Activated T-cell treated with anti-CD3 and anti-CD28 coated beads for 4 hours (primary cell): ENCODE measurements at regions not wholly inside any gene's neighbourhood (a gene's known extent, or its start where the extent isn't known, plus 50 kb on each side); places are given as distances from the start of the nearest gene placed in this dataset.

Experiments used
- DNase-seq: peaks from one replicate; pipeline ENCODE4 v3.0.0-alpha.2; 2020

DNA sequence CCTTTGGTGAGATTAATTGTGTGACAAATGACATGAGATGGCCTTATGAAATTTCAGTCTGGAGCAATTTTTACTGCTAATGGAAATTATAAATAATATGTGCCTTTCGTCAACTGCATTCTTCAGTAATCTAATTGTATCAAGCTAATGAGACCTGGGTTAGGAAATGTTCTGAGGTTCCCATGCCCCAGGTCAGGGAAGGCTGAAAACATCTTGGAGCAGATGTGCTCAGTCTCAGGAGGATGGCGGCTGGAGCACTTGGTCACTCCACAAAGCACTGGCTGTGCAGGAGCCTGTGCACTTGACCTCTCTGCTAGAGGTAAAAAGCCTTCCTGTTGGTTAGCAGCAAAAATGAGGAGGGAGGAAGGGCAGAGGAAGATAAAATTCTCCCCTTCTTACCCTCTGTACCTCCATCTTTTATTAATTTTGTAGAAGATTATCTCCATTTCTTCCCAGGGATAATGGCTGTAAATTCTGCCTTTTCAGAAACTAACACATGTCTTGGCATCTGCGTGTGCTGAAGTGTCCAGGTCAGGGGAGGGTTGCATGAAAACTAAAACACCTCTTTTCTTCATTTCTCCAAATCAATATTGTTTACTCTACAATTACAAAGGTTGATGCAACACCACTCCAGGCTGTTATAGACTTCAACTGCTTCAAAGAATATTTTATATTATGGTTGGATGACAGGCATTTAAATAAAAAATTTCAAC lies 1606.4 kb upstream of the ACVR2A start:
- DNase-seq = no peak

DNA sequence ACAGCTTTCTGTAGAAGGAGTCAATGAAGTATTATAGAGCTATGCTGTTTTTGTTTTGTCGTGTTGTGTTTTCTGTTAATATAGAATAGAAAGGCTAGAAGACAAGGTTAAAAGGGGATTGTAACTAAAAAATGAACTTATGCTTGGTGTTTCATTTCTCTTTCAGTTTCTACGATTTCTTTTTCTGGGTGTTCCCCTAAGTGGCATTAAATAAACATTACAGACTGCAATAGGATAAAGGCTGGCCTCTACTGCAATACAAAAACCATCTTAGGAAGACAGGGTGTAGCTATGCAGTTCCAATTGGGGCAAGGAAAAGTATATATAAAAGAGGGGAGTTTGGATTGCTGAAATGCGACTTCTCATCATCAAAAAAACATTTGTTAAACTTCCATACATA lies 1609.7 kb upstream of the ACVR2A start:
- DNase-seq = no peak

GRCh38 chr2:146229508-146230155 lies 1615.2 kb upstream of the ACVR2A start:
- DNase-seq = no peak

DNA sequence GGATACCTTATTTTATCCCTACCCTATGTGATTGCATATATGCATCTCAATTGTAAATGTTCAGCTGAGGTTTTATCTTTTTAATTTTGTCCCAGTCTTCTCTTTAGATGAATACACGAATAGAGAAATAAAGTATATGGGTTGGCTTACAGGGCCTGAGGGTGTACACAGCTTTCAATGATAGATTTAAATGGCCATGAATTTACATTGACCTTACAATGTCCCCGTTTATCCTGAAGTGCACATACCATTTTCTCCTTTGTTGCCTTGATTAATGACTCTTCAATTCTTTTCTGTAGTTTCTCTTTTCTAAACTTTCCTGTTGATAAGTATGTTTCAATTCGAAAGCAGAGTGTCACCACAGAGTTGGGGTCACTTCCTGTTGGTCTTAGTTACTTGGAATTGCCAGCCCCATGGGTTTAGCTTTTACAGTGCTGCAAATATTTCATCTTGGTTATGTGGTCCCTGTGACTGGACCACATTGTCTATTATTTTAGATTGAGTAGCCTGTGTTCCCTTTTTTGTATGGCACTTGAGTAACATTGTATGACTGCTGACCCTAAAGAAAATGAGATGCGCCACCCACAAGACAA lies 1616.3 kb upstream of the ACVR2A start:
- no peak for DNase-seq

DNA sequence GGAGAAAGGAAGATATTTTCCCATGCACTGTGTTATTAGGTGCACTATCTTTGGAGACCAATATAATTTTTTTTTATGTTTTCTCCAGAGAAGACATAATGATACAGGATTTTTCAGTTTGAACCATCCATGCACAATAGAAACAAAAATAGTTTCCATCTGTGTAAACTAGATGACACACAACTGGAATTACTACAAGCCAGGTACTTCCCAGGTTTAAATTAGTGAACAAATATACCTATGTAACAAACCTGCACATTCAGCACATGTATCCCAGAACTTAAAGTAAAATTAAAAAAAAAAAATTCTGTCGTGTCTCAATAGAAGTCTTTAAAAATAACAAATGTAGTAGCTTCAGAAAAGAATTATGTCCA lies 1616.8 kb upstream of the ACVR2A start:
- DNase-seq = no peak

- DNase-seq = no peak
Observed at GRCh38 chr2:146227152-146228019, 1617.4 kb upstream of the ACVR2A start.

DNA sequence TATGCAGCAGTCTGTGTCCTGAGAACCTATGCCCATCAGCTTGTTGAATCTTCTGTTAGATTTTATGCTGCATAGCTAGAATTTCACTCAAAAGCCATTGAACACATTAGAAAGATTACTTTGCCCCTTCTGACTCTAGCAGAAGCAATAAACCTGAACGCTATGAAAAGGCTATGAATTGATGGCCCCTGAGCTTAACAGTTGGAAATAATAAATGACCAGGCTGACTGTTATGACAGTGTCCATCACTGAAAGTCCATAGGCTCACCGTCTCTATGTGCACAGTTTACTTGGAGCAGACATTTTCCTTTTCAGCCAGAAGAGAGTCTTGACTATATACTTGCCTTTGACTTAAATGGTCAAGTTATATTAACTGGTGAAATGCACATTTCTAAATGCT lies 1618.8 kb upstream of the ACVR2A start:
- no peak for DNase-seq

GRCh38 chr2:146221826-146222225 lies 1623.0 kb upstream of the ACVR2A start:
- no peak for DNase-seq

DNA sequence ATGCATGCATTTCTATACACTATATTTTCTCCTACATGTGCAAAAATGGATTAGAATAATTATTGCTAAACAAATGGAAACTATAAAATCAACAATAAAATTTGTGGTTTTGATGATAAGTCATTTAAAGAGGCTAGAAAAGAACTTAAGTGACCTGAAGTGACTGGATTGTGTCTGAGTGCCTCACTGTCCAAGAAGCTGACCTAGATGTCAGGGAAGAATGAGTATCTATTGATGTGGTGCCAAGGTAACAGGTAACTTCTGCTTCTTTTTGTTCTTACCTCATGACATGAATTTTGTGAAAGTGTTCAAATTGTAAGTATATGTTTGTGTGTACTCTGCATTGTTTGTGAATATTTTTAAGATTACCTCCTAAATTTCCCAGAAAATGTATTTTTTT lies 1623.9 kb upstream of the ACVR2A start:
- DNase-seq = no peak

GRCh38 chr2:146214394-146214929 lies 1630.4 kb upstream of the ACVR2A start:
- no peak for DNase-seq

GRCh38 chr2:146213674-146214073 lies 1631.2 kb upstream of the ACVR2A start:
- DNase-seq = no peak

- no peak for DNase-seq
Observed at GRCh38 chr2:146212602-146213001, 1632.2 kb upstream of the ACVR2A start.

- DNase-seq = no peak
Observed at GRCh38 chr2:146209842-146210275, 1635.0 kb upstream of the ACVR2A start.

GRCh38 chr2:146207901-146208300 lies 1636.9 kb upstream of the ACVR2A start:
- DNase-seq = no peak

DNA sequence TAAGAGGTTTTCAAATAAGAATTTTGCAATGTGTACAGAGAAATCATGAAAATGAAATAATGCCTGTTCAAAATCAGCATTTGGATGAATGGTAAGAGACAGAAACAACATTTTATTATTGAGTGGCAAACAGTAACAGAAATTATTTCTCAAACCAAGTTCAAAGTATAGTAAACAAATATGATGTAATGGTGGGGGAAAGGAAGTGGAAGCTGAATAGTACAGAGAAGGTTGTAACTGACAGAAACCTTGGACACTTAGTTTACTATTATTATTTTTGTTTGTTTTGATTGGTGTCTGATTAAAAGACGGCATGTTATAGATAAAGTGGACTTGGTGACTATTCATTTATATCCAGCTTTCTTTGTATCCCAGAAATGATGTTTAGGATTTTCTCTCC lies 1637.4 kb upstream of the ACVR2A start:
- no peak for DNase-seq

- DNase-seq = no peak
Observed at GRCh38 chr2:146203064-146203624, 1641.7 kb upstream of the ACVR2A start.

- no peak for DNase-seq
Observed at GRCh38 chr2:146193619-146194018, 1651.2 kb upstream of the ACVR2A start.

DNA sequence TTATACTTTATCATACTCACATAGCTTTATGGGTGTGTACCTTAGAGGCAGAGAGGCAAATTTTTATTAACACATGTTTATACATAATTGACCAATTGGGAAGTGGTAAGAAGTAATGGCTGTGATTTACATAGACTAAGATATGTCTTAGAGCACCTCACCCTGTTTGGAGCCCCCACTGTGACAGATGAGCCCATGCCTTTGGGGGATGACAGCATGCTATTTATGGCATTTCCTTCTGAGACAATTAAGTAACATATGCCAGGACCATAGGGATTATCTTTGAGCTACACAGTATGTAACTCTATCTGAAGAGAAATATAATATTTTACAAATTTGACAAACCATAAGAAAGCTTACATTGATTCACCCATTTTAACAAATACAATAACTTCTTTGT lies 1655.3 kb upstream of the ACVR2A start:
- no peak for DNase-seq

GRCh38 chr2:146173934-146174333 lies 1654.0 kb upstream of the ZEB2 start:
- no peak for DNase-seq

- no peak for DNase-seq
Observed at GRCh38 chr2:146161256-146161882, 1641.5 kb upstream of the ZEB2 start.

- DNase-seq = no peak
Observed at GRCh38 chr2:146158072-146158674, 1638.3 kb upstream of the ZEB2 start.
